Fibroblast of peridontal ligament (primary cell): ENCODE measurements at regions not wholly inside any gene's neighbourhood (a gene's known extent, or its start where the extent isn't known, plus 50 kb on each side); places are given as distances from the start of the nearest gene placed in this dataset.
A peak's percentile ranks its signal among the peaks of the same experiment; 100 is the strongest.
"Not testable (repeated sequence)": the region's sequence is repeated elsewhere in the genome, so short reads cannot be mapped to it uniquely, and the experiment has no call there.

Experiments used
- DNase-seq: peaks from one replicate; pipeline ENCODE4 v3.0.0-alpha.2; 2010; ENCODE audit errors: extremely low read depth

GRCh38 chr17:28247671-28248555, 71.1 kb upstream of the TMEM97 start:
- no peak for DNase-seq

- no peak for DNase-seq
Observed at GRCh38 chr17:28249706-28250105, 69.3 kb upstream of the TMEM97 start.

GRCh38 chr17:28252436-28252835, 66.6 kb upstream of the TMEM97 start:
- peak; percentile 66 for DNase-seq

GRCh38 chr17:28253663-28254062, 65.3 kb upstream of the TMEM97 start:
- no peak for DNase-seq

- no peak for DNase-seq
Observed at GRCh38 chr17:28255616-28256015, 63.4 kb upstream of the TMEM97 start.

- DNase-seq = no peak
Observed at GRCh38 chr17:28256370-28256769, 62.6 kb upstream of the TMEM97 start.

- no peak for DNase-seq
Observed at GRCh38 chr17:28256881-28257280, 62.1 kb upstream of the TMEM97 start.

- no peak for DNase-seq
Observed at GRCh38 chr17:28258347-28258887, 60.6 kb upstream of the TMEM97 start.

- no peak for DNase-seq
Observed at GRCh38 chr17:28261219-28261618, 57.8 kb upstream of the TMEM97 start.

GRCh38 chr17:28262123-28262745, 56.8 kb upstream of the TMEM97 start:
- not testable (repeated sequence) for DNase-seq

GRCh38 chr17:28264902-28265548, 54.0 kb upstream of the TMEM97 start:
- peak; percentile 34 for DNase-seq

- DNase-seq = not testable (repeated sequence)
Observed at GRCh38 chr17:28265856-28266546, 53.0 kb upstream of the TMEM97 start.

GRCh38 chr17:28266547-28266920, 52.5 kb upstream of the TMEM97 start:
- not testable (repeated sequence) for DNase-seq

GRCh38 chr17:28266926-28267719, 51.9 kb upstream of the TMEM97 start:
- DNase-seq = not testable (repeated sequence)

- DNase-seq = no peak
Observed at GRCh38 chr17:28267720-28268609, 51.0 kb upstream of the TMEM97 start.

GRCh38 chr17:28268610-28269313, 50.2 kb upstream of the TMEM97 start:
- DNase-seq = no peak
